Ishikawa (cell line): ENCODE measurements at regions not wholly inside any gene's neighbourhood (a gene's known extent, or its start where the extent isn't known, plus 50 kb on each side); places are given as distances from the start of the nearest gene placed in this dataset.

Source experiments
- CEBPB ChIP-seq: IDR thresholded peaks from 2 replicates; pipeline ENCODE4 v1.6.1; 2012
- CREB1 ChIP-seq: IDR thresholded peaks from 2 replicates; pipeline ENCODE4 v1.6.1; 2012; ENCODE audit warnings: low read depth
- EGR1 ChIP-seq: IDR thresholded peaks from 2 replicates; pipeline ENCODE4 v1.6.1; 2012
- EP300 ChIP-seq: IDR thresholded peaks from 2 replicates; pipeline ENCODE4 v1.6.1; 2012; ENCODE audit warnings: borderline replicate concordance
- NFIC ChIP-seq: IDR thresholded peaks from 2 replicates; pipeline ENCODE4 v1.6.1; 2012
- RAD21 ChIP-seq: IDR thresholded peaks from 2 replicates; pipeline ENCODE4 v1.6.1; 2012; ENCODE audit warnings: low read depth
- TAF1 ChIP-seq: IDR thresholded peaks from 2 replicates; pipeline ENCODE4 v1.6.1; 2012; ENCODE audit warnings: low read depth, mild to moderate bottlenecking
- TCF12 ChIP-seq: IDR thresholded peaks from 2 replicates; pipeline ENCODE4 v1.6.1; 2012; ENCODE audit warnings: low read depth
- TEAD4 ChIP-seq: IDR thresholded peaks from 2 replicates; pipeline ENCODE4 v1.6.1; 2012
- YY1 ChIP-seq: IDR thresholded peaks from 2 replicates; pipeline ENCODE4 v1.6.1; 2012; ENCODE audit warnings: low read depth
- TF ChIP-seq, protein P1 (sequence below): IDR thresholded peaks from 2 replicates; pipeline ENCODE4 v1.6.1; 2012
- TF ChIP-seq, protein P2 (sequence below): IDR thresholded peaks from 2 replicates; pipeline ENCODE4 v1.6.1; 2012
- TF ChIP-seq, protein P3 (sequence below): IDR thresholded peaks from 2 replicates; pipeline ENCODE4 v1.6.1; 2012; ENCODE audit warnings: low read depth, mild to moderate bottlenecking

DNA sequence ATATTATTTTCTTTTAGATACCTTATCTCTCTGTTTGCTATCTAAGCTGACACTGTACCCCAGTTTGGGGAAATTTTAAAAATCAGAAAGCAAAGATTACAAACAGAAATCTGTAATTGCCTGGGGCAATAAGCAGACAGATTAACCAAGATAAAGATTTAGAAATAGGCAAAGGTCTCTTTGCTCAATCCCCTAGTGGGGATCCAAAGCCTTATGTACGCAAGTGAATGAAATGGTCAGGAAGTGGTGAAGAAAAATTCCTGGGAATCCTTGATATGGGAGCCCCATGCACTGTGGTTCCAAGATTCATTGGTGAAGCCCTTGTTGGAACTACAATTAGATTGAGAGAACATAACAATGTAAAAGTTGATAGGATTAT, 139.5 kb upstream of the GUCY1A2 start:
- no peak for TF ChIP-seq TCF12
- no peak for TF ChIP-seq CREB1
- TF ChIP-seq, protein P1, sequence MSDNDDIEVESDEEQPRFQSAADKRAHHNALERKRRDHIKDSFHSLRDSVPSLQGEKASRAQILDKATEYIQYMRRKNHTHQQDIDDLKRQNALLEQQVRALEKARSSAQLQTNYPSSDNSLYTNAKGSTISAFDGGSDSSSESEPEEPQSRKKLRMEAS = no peak
- no peak for TF ChIP-seq EP300
- TF ChIP-seq, protein P2, sequence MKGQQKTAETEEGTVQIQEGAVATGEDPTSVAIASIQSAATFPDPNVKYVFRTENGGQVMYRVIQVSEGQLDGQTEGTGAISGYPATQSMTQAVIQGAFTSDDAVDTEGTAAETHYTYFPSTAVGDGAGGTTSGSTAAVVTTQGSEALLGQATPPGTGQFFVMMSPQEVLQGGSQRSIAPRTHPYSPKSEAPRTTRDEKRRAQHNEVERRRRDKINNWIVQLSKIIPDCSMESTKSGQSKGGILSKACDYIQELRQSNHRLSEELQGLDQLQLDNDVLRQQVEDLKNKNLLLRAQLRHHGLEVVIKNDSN = no peak
- TF ChIP-seq CEBPB = no peak
- TF ChIP-seq, protein P3, sequence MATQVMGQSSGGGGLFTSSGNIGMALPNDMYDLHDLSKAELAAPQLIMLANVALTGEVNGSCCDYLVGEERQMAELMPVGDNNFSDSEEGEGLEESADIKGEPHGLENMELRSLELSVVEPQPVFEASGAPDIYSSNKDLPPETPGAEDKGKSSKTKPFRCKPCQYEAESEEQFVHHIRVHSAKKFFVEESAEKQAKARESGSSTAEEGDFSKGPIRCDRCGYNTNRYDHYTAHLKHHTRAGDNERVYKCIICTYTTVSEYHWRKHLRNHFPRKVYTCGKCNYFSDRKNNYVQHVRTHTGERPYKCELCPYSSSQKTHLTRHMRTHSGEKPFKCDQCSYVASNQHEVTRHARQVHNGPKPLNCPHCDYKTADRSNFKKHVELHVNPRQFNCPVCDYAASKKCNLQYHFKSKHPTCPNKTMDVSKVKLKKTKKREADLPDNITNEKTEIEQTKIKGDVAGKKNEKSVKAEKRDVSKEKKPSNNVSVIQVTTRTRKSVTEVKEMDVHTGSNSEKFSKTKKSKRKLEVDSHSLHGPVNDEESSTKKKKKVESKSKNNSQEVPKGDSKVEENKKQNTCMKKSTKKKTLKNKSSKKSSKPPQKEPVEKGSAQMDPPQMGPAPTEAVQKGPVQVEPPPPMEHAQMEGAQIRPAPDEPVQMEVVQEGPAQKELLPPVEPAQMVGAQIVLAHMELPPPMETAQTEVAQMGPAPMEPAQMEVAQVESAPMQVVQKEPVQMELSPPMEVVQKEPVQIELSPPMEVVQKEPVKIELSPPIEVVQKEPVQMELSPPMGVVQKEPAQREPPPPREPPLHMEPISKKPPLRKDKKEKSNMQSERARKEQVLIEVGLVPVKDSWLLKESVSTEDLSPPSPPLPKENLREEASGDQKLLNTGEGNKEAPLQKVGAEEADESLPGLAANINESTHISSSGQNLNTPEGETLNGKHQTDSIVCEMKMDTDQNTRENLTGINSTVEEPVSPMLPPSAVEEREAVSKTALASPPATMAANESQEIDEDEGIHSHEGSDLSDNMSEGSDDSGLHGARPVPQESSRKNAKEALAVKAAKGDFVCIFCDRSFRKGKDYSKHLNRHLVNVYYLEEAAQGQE = no peak
- TF ChIP-seq YY1 = no peak
- no peak for TF ChIP-seq TAF1
- no peak for TF ChIP-seq TEAD4
- TF ChIP-seq RAD21 = no peak
- TF ChIP-seq EGR1 = no peak
- TF ChIP-seq NFIC = no peak
